HFFc6 (cell line): ENCODE measurements at regions not wholly inside any gene's neighbourhood (a gene's known extent, or its start where the extent isn't known, plus 50 kb on each side); places are given as distances from the start of the nearest gene placed in this dataset.

ENCODE experiments used
- DNase-seq: peaks from one replicate; pipeline ENCODE4 v3.0.0-alpha.2; 2018
- H3K27ac Mint-ChIP-seq: 2 replicates; pipeline ENCODE4 v1.8.0; 2020; ENCODE audit warnings: mild to moderate bottlenecking, mixed read lengths
- H3K27me3 Mint-ChIP-seq: 2 replicates; pipeline ENCODE4 v1.8.0; 2021; ENCODE audit warnings: mild to moderate bottlenecking, moderate library complexity, mixed read lengths; ENCODE audit not compliant: insufficient read depth
- H3K36me3 Mint-ChIP-seq: 2 replicates; pipeline ENCODE4 v1.8.0; 2021; ENCODE audit warnings: low read depth, mixed read lengths
- H3K4me1 Mint-ChIP-seq: 2 replicates; pipeline ENCODE4 v1.8.0; 2020; ENCODE audit warnings: low read depth, mixed read lengths
- H3K4me3 Mint-ChIP-seq: 2 replicates; pipeline ENCODE4 v1.8.0; 2020; ENCODE audit warnings: mild to moderate bottlenecking, moderate library complexity, mixed read lengths
- H3K9me3 Mint-ChIP-seq: 2 replicates; pipeline ENCODE4 v1.8.0; 2020; ENCODE audit warnings: mild to moderate bottlenecking, mixed read lengths
- CTCF ChIP-seq: fragments of 200-600 bp; sonication (generic); IDR thresholded peaks from 2 replicates; pipeline ENCODE4 v1.5.0; 2021; ENCODE audit warnings: antibody characterized with exemption, mild to moderate bottlenecking

GRCh38 chr2:183614799-183615435, 490.7 kb downstream of the NUP35 start:
- Mint-ChIP-seq H3K27me3 (no peaks in the 10 kb centered on the region), H3K27ac (no peak overlapping the region), H3K4me1 (no peaks in the 10 kb centered on the region), H3K4me3 (no peak overlapping the region), H3K9me3 (peaks cover 34% of the 10 kb centered on the region), H3K36me3 (no peaks in the 10 kb centered on the region; the same call in 1 of the 2 replicates)
- no peak for DNase-seq
- no peak for TF ChIP-seq CTCF

- no peak overlapping the region for H3K4me3 Mint-ChIP-seq
- peaks cover 51% of the 10 kb centered on the region for H3K9me3 Mint-ChIP-seq
- no peaks in the 10 kb centered on the region for H3K4me1 Mint-ChIP-seq
- TF ChIP-seq CTCF: no peak
- no peaks in the 10 kb centered on the region for H3K27me3 Mint-ChIP-seq
- DNase-seq: no peak
- H3K27ac Mint-ChIP-seq: no peak overlapping the region
- H3K36me3 Mint-ChIP-seq: no peaks in the 10 kb centered on the region; the same call in 1 of the 2 replicates
Observed at GRCh38 chr2:183623227-183623626, 499.0 kb downstream of the NUP35 start.

- Mint-ChIP-seq H3K4me1 (no peaks in the 10 kb centered on the region), H3K27ac (no peak overlapping the region), H3K27me3 (no peaks in the 10 kb centered on the region), H3K36me3 (no peaks in the 10 kb centered on the region), H3K9me3 (peaks cover 23% of the 10 kb centered on the region), H3K4me3 (no peak overlapping the region)
- no peak for TF ChIP-seq CTCF
- DNase-seq: no peak
Observed at GRCh38 chr2:183630964-183631363, 506.7 kb downstream of the NUP35 start.

- no peak for DNase-seq
- Mint-ChIP-seq H3K36me3 (no peaks in the 10 kb centered on the region), H3K4me1 (no peaks in the 10 kb centered on the region), H3K4me3 (no peak overlapping the region), H3K27me3 (no peaks in the 10 kb centered on the region), H3K27ac (no peak overlapping the region), H3K9me3 (peaks cover 27% of the 10 kb centered on the region)
- TF ChIP-seq CTCF: no peak
Observed at GRCh38 chr2:183656121-183656520, 531.9 kb downstream of the NUP35 start.

GRCh38 chr2:183665425-183665824, 541.2 kb downstream of the NUP35 start:
- no peaks in the 10 kb centered on the region for H3K4me1 Mint-ChIP-seq
- no peaks in the 10 kb centered on the region for H3K36me3 Mint-ChIP-seq
- H3K27ac Mint-ChIP-seq: no peak overlapping the region
- DNase-seq: no peak
- TF ChIP-seq CTCF: no peak
- peaks cover 36% of the 10 kb centered on the region for H3K9me3 Mint-ChIP-seq
- H3K4me3 Mint-ChIP-seq: no peak overlapping the region
- H3K27me3 Mint-ChIP-seq: no peaks in the 10 kb centered on the region; the same call in 1 of the 2 replicates
